Skin epidermis (tissue), 12 donors: ENCODE measurements at regions not wholly inside any gene's neighbourhood (a gene's known extent, or its start where the extent isn't known, plus 50 kb on each side); places are given as distances from the start of the nearest gene placed in this dataset.
"Not testable (repeated sequence)": the region's sequence is repeated elsewhere in the genome, so short reads cannot be mapped to it uniquely, and the experiment has no call there.

Source experiments
- H3K27ac ChIP-seq, 21 experiments: fragments of 200-600 bp; sonication (generic) in 11 of 21; one replicate each; pipeline ENCODE4 v1.5.0; 2020; ENCODE audit warnings: mild to moderate bottlenecking in 3 of 21, inconsistent platforms in 2 of 21, moderate library complexity in 2 of 21
- H3K4me3 ChIP-seq, 7 experiments: fragments of 200-600 bp; sonication (generic) in 2 of 7; one replicate each; pipeline ENCODE4 v1.5.0; 2020; ENCODE audit warnings: inconsistent platforms in 2 of 7, mild to moderate bottlenecking in 2 of 7, moderate library complexity in 1 of 7

GRCh38 chr18:53843113-53843760 lies 381.2 kb downstream of the MBD2 start:
- Histone ChIP-seq H3K27ac (no peak overlapping the region), H3K4me3 (no peak overlapping the region)

- H3K4me3 ChIP-seq, result no peak overlapping the region
- no peak overlapping the region for H3K27ac ChIP-seq
Measured at GRCh38 chr18:53838746-53839145, 385.7 kb downstream of the MBD2 start.

- not testable (repeated sequence) for H3K4me3 ChIP-seq, H3K27ac ChIP-seq
Measured at GRCh38 chr18:53821141-53821540, 403.3 kb downstream of the MBD2 start.

- H3K27ac ChIP-seq, result no peak overlapping the region
- no peak overlapping the region for H3K4me3 ChIP-seq
Measured at GRCh38 chr18:53819671-53820070, 404.8 kb downstream of the MBD2 start.

- no peak overlapping the region for H3K4me3 ChIP-seq
- no peak overlapping the region for H3K27ac ChIP-seq
Measured at GRCh38 chr18:53819174-53819573, 405.3 kb downstream of the MBD2 start.

GRCh38 chr18:53817976-53818950 lies 406.2 kb downstream of the MBD2 start:
- no peak overlapping the region for H3K27ac ChIP-seq
- H3K4me3 ChIP-seq, result no peak overlapping the region

GRCh38 chr18:53800171-53800570 lies 424.3 kb downstream of the MBD2 start:
- H3K4me3 ChIP-seq, result no peak overlapping the region
- no peak overlapping the region for H3K27ac ChIP-seq

- no peak overlapping the region for H3K27ac ChIP-seq
- no peak overlapping the region for H3K4me3 ChIP-seq
Measured at GRCh38 chr18:53799134-53799533, 425.3 kb downstream of the MBD2 start.

GRCh38 chr18:53798516-53798915 lies 426.0 kb downstream of the MBD2 start:
- H3K27ac ChIP-seq, result no peak overlapping the region
- no peak overlapping the region for H3K4me3 ChIP-seq

GRCh38 chr18:53797998-53798495 lies 426.4 kb downstream of the MBD2 start:
- Histone ChIP-seq H3K27ac (no peak overlapping the region), H3K4me3 (no peak overlapping the region)

GRCh38 chr18:53796040-53796729 lies 428.3 kb downstream of the MBD2 start:
- no peak overlapping the region for H3K27ac ChIP-seq

GRCh38 chr18:53795610-53796009 lies 428.9 kb downstream of the MBD2 start:
- Histone ChIP-seq H3K4me3 (no peak overlapping the region), H3K27ac (no peak overlapping the region)

More at GRCh38 chr18:53796040-53796729, 428.3 kb downstream of the MBD2 start:
- no peak overlapping the region for H3K4me3 ChIP-seq

- H3K4me3 ChIP-seq, result no peak overlapping the region
- no peak overlapping the region for H3K27ac ChIP-seq
Measured at GRCh38 chr18:53795061-53795460, 429.4 kb downstream of the MBD2 start.

GRCh38 chr18:53792762-53793161 lies 431.7 kb downstream of the MBD2 start:
- H3K27ac ChIP-seq, result no peak overlapping the region
- H3K4me3 ChIP-seq, result no peak overlapping the region

GRCh38 chr18:53790786-53791185 lies 433.7 kb downstream of the MBD2 start:
- no peak overlapping the region for H3K27ac ChIP-seq

GRCh38 chr18:53789376-53790247 lies 434.9 kb downstream of the MBD2 start:
- Histone ChIP-seq H3K27ac (no peak overlapping the region), H3K4me3 (no peak overlapping the region)

More at GRCh38 chr18:53790786-53791185, 433.7 kb downstream of the MBD2 start:
- no peak overlapping the region for H3K4me3 ChIP-seq

GRCh38 chr18:53785811-53786210 lies 438.7 kb downstream of the MBD2 start:
- H3K4me3 ChIP-seq, result no peak overlapping the region
- no peak overlapping the region for H3K27ac ChIP-seq

- no peak overlapping the region for H3K27ac ChIP-seq
- H3K4me3 ChIP-seq, result no peak overlapping the region
Measured at GRCh38 chr18:53784253-53784652, 440.2 kb downstream of the MBD2 start.

GRCh38 chr18:53780666-53781065 lies 443.8 kb downstream of the MBD2 start:
- Histone ChIP-seq H3K27ac (no peak overlapping the region), H3K4me3 (no peak overlapping the region)
